ENCODE measurements at regions not wholly inside any gene's neighbourhood (a gene's known extent, or its start where the extent isn't known, plus 50 kb on each side); places are given as distances from the start of the nearest gene placed in this dataset.

DNA sequence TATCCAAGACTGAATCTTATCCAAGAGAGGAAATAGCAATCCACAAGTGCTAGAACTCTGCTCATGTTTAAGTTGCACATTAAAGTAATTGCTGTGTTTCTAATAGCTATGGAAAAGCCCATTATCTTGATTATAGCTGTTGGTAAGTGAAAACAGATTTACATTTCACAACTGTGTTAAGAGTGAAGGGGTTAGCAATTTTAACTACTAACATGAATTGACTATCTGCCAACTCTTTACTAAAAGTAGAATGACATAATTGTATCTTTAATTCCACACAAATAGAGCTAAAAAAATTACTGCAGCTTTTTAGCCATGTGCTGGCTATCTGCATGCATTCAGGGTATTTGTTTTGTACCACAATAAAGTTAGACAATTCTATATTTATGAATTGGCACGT lies 277.9 kb upstream of the IRAK1BP1 start:
- no peaks in the 10 kb centered on the region for H3K4me1 Mint-ChIP-seq (ENCODE audit: low read depth)
- TF ChIP-seq, protein P1, sequence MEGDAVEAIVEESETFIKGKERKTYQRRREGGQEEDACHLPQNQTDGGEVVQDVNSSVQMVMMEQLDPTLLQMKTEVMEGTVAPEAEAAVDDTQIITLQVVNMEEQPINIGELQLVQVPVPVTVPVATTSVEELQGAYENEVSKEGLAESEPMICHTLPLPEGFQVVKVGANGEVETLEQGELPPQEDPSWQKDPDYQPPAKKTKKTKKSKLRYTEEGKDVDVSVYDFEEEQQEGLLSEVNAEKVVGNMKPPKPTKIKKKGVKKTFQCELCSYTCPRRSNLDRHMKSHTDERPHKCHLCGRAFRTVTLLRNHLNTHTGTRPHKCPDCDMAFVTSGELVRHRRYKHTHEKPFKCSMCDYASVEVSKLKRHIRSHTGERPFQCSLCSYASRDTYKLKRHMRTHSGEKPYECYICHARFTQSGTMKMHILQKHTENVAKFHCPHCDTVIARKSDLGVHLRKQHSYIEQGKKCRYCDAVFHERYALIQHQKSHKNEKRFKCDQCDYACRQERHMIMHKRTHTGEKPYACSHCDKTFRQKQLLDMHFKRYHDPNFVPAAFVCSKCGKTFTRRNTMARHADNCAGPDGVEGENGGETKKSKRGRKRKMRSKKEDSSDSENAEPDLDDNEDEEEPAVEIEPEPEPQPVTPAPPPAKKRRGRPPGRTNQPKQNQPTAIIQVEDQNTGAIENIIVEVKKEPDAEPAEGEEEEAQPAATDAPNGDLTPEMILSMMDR (IDR thresholded peaks at IDR 0.05): no peak
- H3K36me3 Mint-ChIP-seq (ENCODE audit: low read depth): no peaks in the 10 kb centered on the region
- no peak for DNase-seq (ENCODE audit: low spot score)
- no peak overlapping the region for H3K4me3 Mint-ChIP-seq (ENCODE audit: unreplicated experiment)
- H3K27ac Mint-ChIP-seq (ENCODE audit: unreplicated experiment): no peak overlapping the region
- H3K9me3 Mint-ChIP-seq (ENCODE audit: low read depth): peaks cover 3% of the 10 kb centered on the region
- no peaks in the 10 kb centered on the region for H3K27me3 Mint-ChIP-seq (ENCODE audit: low read depth)

DNA sequence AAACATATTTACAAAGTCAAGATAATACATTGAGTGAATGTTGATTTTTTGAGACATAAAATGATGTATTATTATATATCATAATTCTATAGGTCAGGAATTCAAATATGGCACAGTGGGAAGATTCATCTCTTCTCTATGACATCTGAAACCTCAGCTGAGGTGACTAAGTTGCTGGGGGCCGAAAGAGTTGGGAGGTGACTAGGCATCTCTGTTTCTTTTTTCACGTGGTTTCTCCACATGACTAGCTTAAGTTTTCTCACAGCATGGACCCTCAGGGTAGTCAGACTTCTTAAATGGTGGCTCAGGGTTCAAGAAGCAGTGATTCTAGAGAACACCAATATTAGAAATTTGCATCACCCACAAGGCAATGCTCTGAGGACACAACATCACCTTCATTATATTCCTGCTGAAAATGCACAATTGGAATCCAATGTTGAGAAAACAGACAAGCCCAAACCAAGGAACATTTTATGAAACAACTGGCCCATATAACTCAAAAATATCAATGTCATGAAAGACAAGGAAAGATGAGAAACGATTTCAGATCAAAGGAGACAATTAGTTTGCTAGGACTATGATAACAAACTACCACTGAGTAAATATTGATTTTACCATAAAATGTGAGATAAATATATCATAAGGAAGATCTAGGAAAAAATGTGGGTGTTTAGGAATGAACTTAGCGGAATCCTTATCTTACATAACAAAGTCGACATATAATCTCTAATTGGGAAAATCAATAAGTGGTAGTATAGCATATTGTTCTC lies 273.3 kb upstream of the IRAK1BP1 start:
- DNase-seq (ENCODE audit: low spot score): no peak
- no peak overlapping the region for H3K27ac Mint-ChIP-seq (ENCODE audit: unreplicated experiment)
- peaks cover 22% of the 10 kb centered on the region for H3K4me1 Mint-ChIP-seq (ENCODE audit: low read depth)

DNA sequence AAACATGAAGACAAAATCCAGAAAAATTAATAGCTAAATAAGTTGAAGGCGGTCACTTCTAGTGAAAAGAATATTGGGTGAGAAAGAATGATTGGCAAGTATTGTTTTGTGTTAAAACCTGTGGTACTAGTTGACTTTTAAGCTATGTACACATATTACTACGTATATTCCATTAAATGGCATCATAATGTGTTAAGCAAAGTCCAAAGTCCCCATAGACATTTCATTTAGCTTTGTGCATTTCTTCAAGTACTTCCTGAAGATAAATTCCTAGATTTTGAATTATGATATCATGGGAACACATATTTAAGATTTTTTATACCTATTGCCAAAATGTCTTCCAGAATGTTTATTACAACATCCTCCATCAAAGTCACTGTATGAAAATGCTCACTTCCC lies 272.7 kb upstream of the IRAK1BP1 start:
- H3K9me3 Mint-ChIP-seq (ENCODE audit: low read depth): peaks cover 3% of the 10 kb centered on the region
- no peak overlapping the region for H3K27ac Mint-ChIP-seq (ENCODE audit: unreplicated experiment)
- TF ChIP-seq, protein P1 (IDR thresholded peaks at IDR 0.05): no peak
- H3K4me1 Mint-ChIP-seq (ENCODE audit: low read depth): peaks cover 27% of the 10 kb centered on the region
- H3K27me3 Mint-ChIP-seq (ENCODE audit: low read depth): no peaks in the 10 kb centered on the region
- no peak for DNase-seq (ENCODE audit: low spot score)
- no peaks in the 10 kb centered on the region for H3K36me3 Mint-ChIP-seq (ENCODE audit: low read depth)
- H3K4me3 Mint-ChIP-seq (ENCODE audit: unreplicated experiment): no peak overlapping the region

More for the DNA sequence above, 273.3 kb upstream of the IRAK1BP1 start:
- Mint-ChIP-seq H3K9me3 (ENCODE audit: low read depth) (peaks cover 3% of the 10 kb centered on the region), H3K4me3 (ENCODE audit: unreplicated experiment) (no peak overlapping the region), H3K36me3 (ENCODE audit: low read depth) (no peaks in the 10 kb centered on the region), H3K27me3 (ENCODE audit: low read depth) (no peaks in the 10 kb centered on the region)
- TF ChIP-seq, protein P1 (IDR thresholded peaks at IDR 0.05): no peak

DNA sequence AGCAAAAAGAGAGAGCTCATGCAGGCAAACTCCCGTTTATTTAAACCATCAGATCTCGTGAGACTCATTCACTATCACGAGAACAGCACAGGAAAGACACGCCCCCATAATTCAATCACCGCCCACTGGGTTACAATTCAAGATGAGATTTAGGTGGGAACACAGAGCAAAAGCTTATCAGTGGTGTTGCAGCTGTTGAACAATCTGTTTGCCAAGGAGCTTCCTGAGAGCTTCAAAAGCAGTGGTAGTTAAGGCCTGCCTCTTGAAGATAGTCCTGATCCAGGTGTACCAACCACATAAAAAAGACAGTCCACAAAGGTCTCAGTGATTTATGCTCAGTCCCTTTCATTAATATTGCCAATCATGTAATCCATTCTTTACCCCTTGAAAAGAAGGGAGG lies 269.4 kb upstream of the IRAK1BP1 start:
- H3K4me1 Mint-ChIP-seq (ENCODE audit: low read depth): peaks cover 39% of the 10 kb centered on the region
- no peaks in the 10 kb centered on the region for H3K36me3 Mint-ChIP-seq (ENCODE audit: low read depth)
- DNase-seq (ENCODE audit: low spot score): no peak
- no peaks in the 10 kb centered on the region for H3K9me3 Mint-ChIP-seq (ENCODE audit: low read depth)
- peak overlapping the region; percentile 18 for H3K27ac Mint-ChIP-seq (ENCODE audit: unreplicated experiment)
- TF ChIP-seq, protein P1 (IDR thresholded peaks at IDR 0.05): no peak
- H3K27me3 Mint-ChIP-seq (ENCODE audit: low read depth): no peaks in the 10 kb centered on the region
- H3K4me3 Mint-ChIP-seq (ENCODE audit: unreplicated experiment): no peak overlapping the region

DNA sequence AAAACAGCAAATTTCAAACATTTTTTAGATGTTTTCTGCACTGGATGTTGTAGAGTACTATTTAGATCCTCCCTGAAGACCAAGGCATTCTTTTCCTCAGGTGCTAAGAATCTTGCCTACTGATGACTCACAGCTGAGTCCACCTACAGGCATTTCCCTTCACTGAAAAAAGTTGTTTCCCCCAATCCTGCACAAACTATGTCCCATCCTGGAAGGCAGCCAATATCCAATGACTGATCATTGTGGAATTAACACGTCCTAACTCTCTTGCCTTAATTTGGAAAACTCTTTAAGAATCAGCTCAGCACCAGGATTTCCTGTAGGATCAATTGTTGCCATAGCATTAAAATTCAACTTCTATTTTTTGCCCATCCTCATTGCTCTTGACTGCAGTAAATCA lies 268.4 kb upstream of the IRAK1BP1 start:
- peak overlapping the region; percentile 15 for H3K27ac Mint-ChIP-seq (ENCODE audit: unreplicated experiment)
- TF ChIP-seq, protein P1 (IDR thresholded peaks at IDR 0.05): peak; percentile 11
- H3K9me3 Mint-ChIP-seq (ENCODE audit: low read depth): no peaks in the 10 kb centered on the region
- no peak overlapping the region for H3K4me3 Mint-ChIP-seq (ENCODE audit: unreplicated experiment)
- H3K27me3 Mint-ChIP-seq (ENCODE audit: low read depth): no peaks in the 10 kb centered on the region
- peaks cover 39% of the 10 kb centered on the region for H3K4me1 Mint-ChIP-seq (ENCODE audit: low read depth)
- DNase-seq (ENCODE audit: low spot score): no peak
- no peaks in the 10 kb centered on the region for H3K36me3 Mint-ChIP-seq (ENCODE audit: low read depth)

All from chondrocyte (in vitro differentiated cells).